Cardiac muscle cell (in vitro differentiated cells and primary cell): ENCODE measurements at regions not wholly inside any gene's neighbourhood (a gene's known extent, or its start where the extent isn't known, plus 50 kb on each side); places are given as distances from the start of the nearest gene placed in this dataset.

Source experiments
- DNase-seq, 2 donors: peaks; one replicate each; pipeline versions ENCODE4 v3.0.0 to v3.0.0-alpha.2; 2010 to 2017; ENCODE audit warnings: low read depth in 1 of 2, low spot score in 1 of 2
- H3K27ac ChIP-seq: fragments of 200-600 bp; sonication (generic); 2 replicates; pipeline ENCODE4 v1.5.1; 2016
- H3K27me3 ChIP-seq: fragments of 200-600 bp; sonication (generic); 2 replicates; pipeline ENCODE4 v1.6.0; 2016; ENCODE audit warnings: control low read depth
- H3K36me3 ChIP-seq: fragments of 200-600 bp; sonication (generic); 2 replicates; pipeline ENCODE4 v1.5.1; 2016; ENCODE audit warnings: control low read depth
- H3K4me1 ChIP-seq: fragments of 200-600 bp; sonication (generic); 2 replicates; pipeline ENCODE4 v1.8.1; 2017; ENCODE audit warnings: low read depth, mild to moderate bottlenecking, mixed run types
- H3K4me3 ChIP-seq: fragments of 200-600 bp; sonication (generic); 2 replicates; pipeline ENCODE4 v1.5.1; 2016; ENCODE audit warnings: mild to moderate bottlenecking
- H3K9me3 ChIP-seq: fragments of 200-600 bp; sonication (generic); 2 replicates; pipeline ENCODE4 v1.5.1; 2017; ENCODE audit warnings: low read depth, mild to moderate bottlenecking, control low read depth
- TF ChIP-seq, protein P1 (sequence below): IDR thresholded peaks from 2 replicates; pipeline ENCODE4 v1.5.1; 2012; ENCODE audit warnings: low read depth, mild to moderate bottlenecking, low read length

DNA sequence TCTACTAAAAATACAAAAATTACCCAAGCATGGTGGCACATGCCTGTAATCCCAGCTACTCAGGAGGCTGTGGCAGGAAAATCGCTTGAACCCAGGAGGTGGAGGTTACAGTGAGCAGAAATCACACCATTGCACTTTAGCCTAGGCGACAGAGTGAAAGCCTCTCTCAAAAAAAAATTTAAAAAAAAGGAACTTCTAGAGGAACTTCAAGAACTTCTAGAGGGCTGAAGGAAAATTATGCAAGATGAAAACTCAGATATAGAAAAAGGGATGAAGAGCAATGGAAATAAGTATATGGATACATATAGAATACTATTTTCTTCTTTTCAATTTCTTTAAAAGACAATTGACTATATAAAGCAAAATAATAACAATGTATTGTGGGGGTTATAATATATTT lies 51.2 kb upstream of the PRR5 start:
- no peaks in the 10 kb centered on the region for H3K36me3 ChIP-seq
- no peak overlapping the region for H3K4me3 ChIP-seq
- no peak overlapping the region for H3K27ac ChIP-seq
- DNase-seq = no peak
- no peaks in the 10 kb centered on the region for H3K27me3 ChIP-seq
- TF ChIP-seq, protein P1, sequence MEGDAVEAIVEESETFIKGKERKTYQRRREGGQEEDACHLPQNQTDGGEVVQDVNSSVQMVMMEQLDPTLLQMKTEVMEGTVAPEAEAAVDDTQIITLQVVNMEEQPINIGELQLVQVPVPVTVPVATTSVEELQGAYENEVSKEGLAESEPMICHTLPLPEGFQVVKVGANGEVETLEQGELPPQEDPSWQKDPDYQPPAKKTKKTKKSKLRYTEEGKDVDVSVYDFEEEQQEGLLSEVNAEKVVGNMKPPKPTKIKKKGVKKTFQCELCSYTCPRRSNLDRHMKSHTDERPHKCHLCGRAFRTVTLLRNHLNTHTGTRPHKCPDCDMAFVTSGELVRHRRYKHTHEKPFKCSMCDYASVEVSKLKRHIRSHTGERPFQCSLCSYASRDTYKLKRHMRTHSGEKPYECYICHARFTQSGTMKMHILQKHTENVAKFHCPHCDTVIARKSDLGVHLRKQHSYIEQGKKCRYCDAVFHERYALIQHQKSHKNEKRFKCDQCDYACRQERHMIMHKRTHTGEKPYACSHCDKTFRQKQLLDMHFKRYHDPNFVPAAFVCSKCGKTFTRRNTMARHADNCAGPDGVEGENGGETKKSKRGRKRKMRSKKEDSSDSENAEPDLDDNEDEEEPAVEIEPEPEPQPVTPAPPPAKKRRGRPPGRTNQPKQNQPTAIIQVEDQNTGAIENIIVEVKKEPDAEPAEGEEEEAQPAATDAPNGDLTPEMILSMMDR = no peak
- H3K4me1 ChIP-seq = no peaks in the 10 kb centered on the region
- H3K9me3 ChIP-seq = no peaks in the 10 kb centered on the region

DNA sequence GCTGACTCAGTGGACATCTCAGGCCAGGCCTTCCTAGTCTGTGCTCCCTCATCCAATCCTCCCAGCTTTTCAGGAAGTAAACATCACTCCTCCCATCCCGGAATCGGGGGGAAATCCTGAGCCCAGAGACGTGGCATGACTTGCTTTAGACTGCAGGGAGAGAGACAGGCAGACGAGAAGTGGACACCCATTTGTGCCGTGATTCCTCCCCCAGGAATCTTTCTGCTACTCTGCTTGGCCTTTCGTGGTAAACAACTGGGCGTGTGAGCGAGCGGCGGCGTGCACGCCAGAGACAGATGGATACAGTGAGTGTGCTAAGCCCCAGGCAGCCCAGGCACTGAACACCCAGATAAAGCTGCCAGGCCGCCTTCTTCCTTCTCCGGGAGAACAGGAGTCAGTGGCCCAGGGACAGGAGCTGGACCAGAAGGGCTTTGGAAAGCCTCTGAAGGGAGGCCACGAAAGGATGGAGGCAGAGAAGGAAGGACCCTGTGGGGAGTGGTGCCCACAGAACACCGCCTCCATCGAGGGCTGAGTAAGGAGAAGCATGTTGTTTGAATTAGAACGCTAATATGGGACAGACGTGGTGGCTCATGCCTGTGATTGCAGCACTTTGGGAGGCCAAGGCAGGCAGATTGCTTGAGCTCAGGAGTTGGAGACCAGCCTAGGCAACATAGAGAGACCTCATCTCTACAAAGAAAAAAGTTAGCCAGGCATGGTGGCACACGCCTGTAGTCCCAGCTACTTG lies 53.0 kb upstream of the PRR5 start:
- Histone ChIP-seq H3K36me3 (no peaks in the 10 kb centered on the region), H3K4me3 (no peak overlapping the region), H3K4me1 (no peaks in the 10 kb centered on the region), H3K27ac (no peak overlapping the region), H3K9me3 (no peaks in the 10 kb centered on the region), H3K27me3 (no peaks in the 10 kb centered on the region)
- TF ChIP-seq, protein P1 = no peak
- peak in 1 of 2 donors; percentile 77 for DNase-seq

DNA sequence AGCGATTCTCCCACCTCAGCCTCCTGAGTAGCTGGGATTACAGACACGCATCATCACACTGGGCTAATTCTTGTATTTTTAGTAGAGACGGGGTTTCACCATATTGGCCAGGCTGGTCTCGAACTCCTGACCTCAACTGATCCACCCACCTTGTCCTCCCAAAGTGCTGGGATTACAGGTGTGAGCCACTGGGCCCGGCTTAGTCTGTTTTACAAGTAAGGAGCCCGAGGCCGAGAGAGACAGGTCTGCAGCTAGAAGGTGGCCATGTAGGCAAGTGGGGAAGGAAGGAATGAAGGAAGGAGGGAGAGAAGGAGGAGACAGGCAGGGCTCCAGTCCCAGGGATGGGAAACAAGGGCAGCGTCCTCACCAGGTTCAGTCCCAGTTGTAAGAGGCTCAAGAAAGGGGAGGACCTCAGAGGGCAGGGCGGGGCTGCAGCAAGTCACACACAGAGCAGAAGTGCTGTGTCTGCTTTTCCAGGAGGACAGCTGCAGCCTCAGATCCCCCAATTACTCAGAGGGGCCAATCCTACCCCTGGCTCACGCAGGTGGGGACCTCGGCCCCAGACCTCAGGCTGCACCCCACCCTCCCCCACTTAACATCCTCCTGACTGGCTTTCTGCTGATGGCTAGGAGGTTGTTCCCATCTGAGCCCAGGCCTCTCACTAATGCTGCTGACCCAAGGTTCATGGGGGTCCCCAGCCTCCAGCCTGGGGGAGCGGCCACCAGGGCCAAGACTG lies 53.8 kb upstream of the PRR5 start:
- no peak for DNase-seq
- Histone ChIP-seq H3K4me1 (no peaks in the 10 kb centered on the region), H3K9me3 (no peaks in the 10 kb centered on the region), H3K27me3 (no peaks in the 10 kb centered on the region), H3K27ac (no peak overlapping the region), H3K4me3 (no peak overlapping the region), H3K36me3 (no peaks in the 10 kb centered on the region)
- TF ChIP-seq, protein P1 = no peak

DNA sequence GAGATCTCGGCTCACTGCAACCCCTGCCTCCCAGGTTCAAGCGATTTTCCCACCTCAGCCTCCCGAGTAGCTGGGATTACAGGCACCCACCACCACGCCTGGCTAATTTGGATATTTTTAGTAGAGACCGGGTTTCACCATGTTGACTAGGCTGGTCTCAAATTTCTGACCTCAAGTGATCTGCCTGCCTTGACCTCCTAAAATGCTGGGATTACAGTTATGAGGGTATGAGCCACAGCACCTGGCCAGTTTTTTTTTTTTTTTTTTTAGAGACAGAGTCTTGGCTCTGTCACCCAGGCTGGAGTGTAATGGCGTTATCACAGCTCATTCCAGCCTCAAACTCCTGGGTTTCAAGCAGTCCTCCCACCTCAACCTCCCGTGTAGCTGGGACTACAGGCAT lies 54.9 kb upstream of the PRR5 start:
- Histone ChIP-seq H3K36me3 (no peaks in the 10 kb centered on the region), H3K9me3 (no peaks in the 10 kb centered on the region), H3K4me1 (no peaks in the 10 kb centered on the region), H3K27me3 (no peaks in the 10 kb centered on the region), H3K27ac (no peak overlapping the region), H3K4me3 (no peak overlapping the region)
- TF ChIP-seq, protein P1 = no peak
- no peak for DNase-seq

DNA sequence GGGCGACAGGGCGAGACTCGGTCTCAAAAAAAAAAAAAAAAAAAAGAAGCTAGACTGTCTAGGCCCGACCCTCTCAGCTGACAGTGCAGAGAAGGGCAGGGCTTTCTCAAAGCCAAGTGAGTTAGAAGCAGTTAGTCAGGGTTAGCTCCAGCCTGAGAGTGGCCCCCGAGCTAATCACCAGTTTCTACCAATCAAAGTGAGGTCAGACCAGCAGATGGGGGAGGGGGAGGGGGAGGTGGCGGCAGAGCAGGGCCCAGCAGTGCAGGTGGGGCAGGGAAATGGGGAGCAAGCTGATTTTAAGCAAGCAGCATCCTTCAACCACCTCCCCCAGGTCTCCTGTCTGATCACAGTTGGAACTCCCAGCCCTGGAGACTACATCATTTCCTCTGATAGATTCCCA lies 55.3 kb upstream of the PRR5 start:
- Histone ChIP-seq H3K27me3 (no peaks in the 10 kb centered on the region), H3K27ac (no peak overlapping the region), H3K9me3 (no peaks in the 10 kb centered on the region), H3K4me3 (no peak overlapping the region), H3K4me1 (no peaks in the 10 kb centered on the region), H3K36me3 (no peaks in the 10 kb centered on the region)
- TF ChIP-seq, protein P1 = no peak
- DNase-seq = no peak
